ENCODE measurements at regions not wholly inside any gene's neighbourhood (a gene's known extent, or its start where the extent isn't known, plus 50 kb on each side); places are given as distances from the start of the nearest gene placed in this dataset.

DNA sequence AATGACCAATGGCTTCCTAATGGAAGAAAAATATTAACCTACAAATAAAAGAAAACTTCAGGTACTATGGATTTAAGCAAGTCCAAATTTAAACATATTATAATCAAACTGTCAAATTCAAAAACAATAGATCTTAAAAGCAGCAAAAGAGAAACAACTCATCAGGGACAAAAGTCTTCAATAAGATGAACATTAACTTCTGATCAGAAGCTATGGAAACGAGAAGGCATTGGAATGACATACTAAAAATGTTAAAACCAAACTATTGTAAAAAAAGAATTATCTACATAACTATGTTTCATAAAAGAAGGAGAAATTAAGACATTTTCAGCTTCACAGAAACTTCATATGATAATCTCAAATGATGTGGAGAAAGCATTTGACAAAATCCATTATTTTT lies 334.7 kb downstream of the ANKRD7 start:
- Histone ChIP-seq H3K4me1 (no peaks in the 10 kb centered on the region), H3K4me3 (no peak overlapping the region), H3K27ac (no peak overlapping the region), H3K36me3 (no peaks in the 10 kb centered on the region), H3K9me3 (peaks cover 0 to 14% (median 3%) of the 10 kb centered on the region in 4 donors), H3K27me3 (no peaks in the 10 kb centered on the region)
- DNase-seq (ENCODE audit: low spot score in 2 of 2) = no peak
- TF ChIP-seq POLR2A (IDR thresholded peaks at IDR 0.05) (no peak), CTCF (IDR thresholded peaks at IDR 0.05) (no peak), EP300 (IDR thresholded peaks at IDR 0.05) (no peak)
- WGBS, 2 donors = 82 to 90% methylated on average over 1 of the region's 1 CpG

DNA sequence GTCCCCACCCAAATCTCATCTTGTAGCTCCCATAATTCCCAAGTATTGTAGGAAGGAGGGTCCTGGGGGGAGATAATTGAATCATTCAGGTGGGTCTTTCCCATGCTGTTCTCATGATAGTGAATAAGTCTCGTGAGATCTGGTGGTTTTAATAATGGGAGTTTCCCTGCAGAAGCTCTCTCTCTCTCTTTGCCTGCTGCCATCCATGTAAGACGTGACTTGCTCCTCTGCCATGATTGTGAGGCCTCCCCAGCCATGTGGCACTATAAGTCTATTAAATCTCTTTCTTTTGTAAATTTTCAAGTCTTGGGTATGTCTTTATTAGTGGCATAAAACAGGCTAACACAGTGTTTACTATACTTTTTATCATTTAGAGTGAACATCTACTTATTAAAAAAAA lies 338.8 kb downstream of the ANKRD7 start:
- no peaks in the 10 kb centered on the region for H3K27me3 ChIP-seq
- no peak for TF ChIP-seq CTCF (IDR thresholded peaks at IDR 0.05)
- TF ChIP-seq POLR2A (IDR thresholded peaks at IDR 0.05) = no peak
- TF ChIP-seq EP300 (IDR thresholded peaks at IDR 0.05) = no peak
- H3K9me3 ChIP-seq = peaks cover 0 to 14% (median 3%) of the 10 kb centered on the region in 4 donors
- no peak overlapping the region for H3K27ac ChIP-seq
- no peak overlapping the region for H3K4me3 ChIP-seq
- no peaks in the 10 kb centered on the region for H3K36me3 ChIP-seq
- DNase-seq (ENCODE audit: low spot score in 2 of 2) = no peak
- H3K4me1 ChIP-seq = no peaks in the 10 kb centered on the region
- WGBS, 2 donors = 71 to 88% methylated on average over 2 of the region's 2 CpGs

GRCh38 chr7:118572604-118573003 lies 348.1 kb downstream of the ANKRD7 start:
- Histone ChIP-seq H3K27ac (no peak overlapping the region), H3K4me1 (peaks cover 0 to 16% (median 0%) of the 10 kb centered on the region in 4 donors), H3K9me3 (no peaks in the 10 kb centered on the region), H3K36me3 (no peaks in the 10 kb centered on the region), H3K27me3 (no peaks in the 10 kb centered on the region), H3K4me3 (no peak overlapping the region)
- TF ChIP-seq POLR2A (IDR thresholded peaks at IDR 0.05) (no peak), EP300 (IDR thresholded peaks at IDR 0.05) (no peak), CTCF (IDR thresholded peaks at IDR 0.05) (no peak)
- no peak for DNase-seq (ENCODE audit: low spot score in 2 of 2)
- WGBS, 2 donors = 83 to 89% methylated on average over 1 of the region's 1 CpG

- 45 to 59% methylated on average over 5 of the region's 5 CpGs for WGBS, 2 donors
- no peak for TF ChIP-seq POLR2A (IDR thresholded peaks at IDR 0.05)
- peak in 1 of 2 donors; percentile 43 for TF ChIP-seq EP300 (IDR thresholded peaks at IDR 0.05)
- peaks cover 0 to 16% (median 0%) of the 10 kb centered on the region in 4 donors for H3K4me1 ChIP-seq
- DNase-seq (ENCODE audit: low spot score in 2 of 2) = no peak
- H3K4me3 ChIP-seq = no peak overlapping the region
- H3K36me3 ChIP-seq = no peaks in the 10 kb centered on the region
- H3K27ac ChIP-seq = no peak overlapping the region
- H3K27me3 ChIP-seq = no peaks in the 10 kb centered on the region
- no peaks in the 10 kb centered on the region for H3K9me3 ChIP-seq
Measured at GRCh38 chr7:118573085-118573484, 348.6 kb downstream of the ANKRD7 start.

DNA sequence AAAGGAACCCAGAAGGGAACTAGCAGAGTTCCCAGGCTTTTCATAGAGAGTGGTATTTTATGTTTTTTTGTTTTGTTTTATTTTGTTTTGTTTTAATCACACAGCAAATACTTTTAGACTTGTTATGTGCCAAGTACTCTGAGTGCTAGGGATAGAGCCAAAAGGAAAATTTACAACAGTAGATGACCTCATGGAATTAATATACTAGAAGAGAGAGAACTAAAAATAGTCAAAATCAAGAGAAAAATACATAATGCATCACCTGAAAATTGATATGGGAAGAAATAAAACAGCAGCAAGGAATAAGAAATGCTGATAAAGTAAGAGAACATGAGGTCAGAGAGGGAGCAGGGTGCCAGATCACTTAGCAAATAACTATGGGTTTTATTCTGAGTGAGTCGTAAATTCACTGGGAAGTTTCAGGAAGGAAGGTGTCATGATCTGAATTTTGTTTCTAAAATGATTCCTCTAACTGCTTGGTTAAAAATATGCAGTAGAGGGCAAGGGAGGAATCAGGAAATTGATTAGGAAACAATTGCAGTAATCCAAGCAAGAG lies 351.0 kb downstream of the ANKRD7 start:
- Histone ChIP-seq H3K27me3 (no peaks in the 10 kb centered on the region), H3K4me3 (no peak overlapping the region), H3K9me3 (no peaks in the 10 kb centered on the region), H3K27ac (peak overlapping the region in 2 of 4 donors; percentile 38 to 65), H3K4me1 (peaks cover 0 to 16% (median 0%) of the 10 kb centered on the region in 4 donors), H3K36me3 (no peaks in the 10 kb centered on the region)
- 48 to 49% methylated on average over 1 of the region's 1 CpG for WGBS, 2 donors
- DNase-seq (ENCODE audit: low spot score in 2 of 2) = no peak
- no peak for TF ChIP-seq CTCF (IDR thresholded peaks at IDR 0.05)
- peak in 1 of 2 donors; percentile 47 for TF ChIP-seq EP300 (IDR thresholded peaks at IDR 0.05)

Data from tibial nerve (tissue), 4 donors.